H1 (cell line): ENCODE measurements at regions not wholly inside any gene's neighbourhood (a gene's known extent, or its start where the extent isn't known, plus 50 kb on each side); places are given as distances from the start of the nearest gene placed in this dataset.

Experiments used
- CTCF ChIA-PET: fragments of 300-600 bp; sonication (Branson Sonifier 250); formaldehyde crosslinking; loops from one replicate; lab custom pipeline; 2021; ENCODE audit not compliant: partially characterized antibody; lab: Charles Lee
- POLR2A ChIA-PET: fragments of 300-600 bp; sonication (Branson Sonifier 250); formaldehyde crosslinking; loops from one replicate; lab custom pipeline; 2021; ENCODE audit warnings: inconsistent platforms; ENCODE audit not compliant: partially characterized antibody; lab: Charles Lee
- DNase-seq, 2 experiments: peaks; one replicate each; pipeline versions ENCODE4 v3.0.0 to v3.0.0-alpha.2; 2010 to 2022; ENCODE audit warnings: low spot score in 2 of 2, low read depth in 1 of 2, mixed read lengths in 1 of 2
- FAIRE-seq: peaks from 2 replicates; lab custom pipeline; 2011; peaks lifted over from hg19 to GRCh38; lab: Jason Lieb, UNC
- H2AFZ ChIP-seq: 2 replicates; pipeline ENCODE4 v1.8.1; 2012; ENCODE audit warnings: low read length, inconsistent platforms
- H2AK5ac ChIP-seq: 2 replicates; pipeline ENCODE4 v1.6.1; 2013; ENCODE audit warnings: low read depth, low read length
- H2BK120ac ChIP-seq: replicated peaks from 2 replicates; pipeline ENCODE3; 2013; ENCODE audit warnings: low read depth, low read length, inconsistent platforms
- H2BK12ac ChIP-seq: 2 replicates; pipeline ENCODE4 v1.6.1; 2013; ENCODE audit warnings: low read depth, low read length
- H2BK15ac ChIP-seq: 2 replicates; pipeline ENCODE4 v1.6.1; 2013; ENCODE audit warnings: low read length
- H2BK20ac ChIP-seq: 2 replicates; pipeline ENCODE4 v1.6.1; 2013; ENCODE audit warnings: low read length
- H2BK5ac ChIP-seq: 2 replicates; pipeline ENCODE4 v1.6.1; 2013; ENCODE audit warnings: low read depth, low read length
- H3K14ac ChIP-seq: 2 replicates; pipeline ENCODE4 v1.6.1; 2013; ENCODE audit warnings: inconsistent platforms; ENCODE audit not compliant: insufficient read length
- H3K18ac ChIP-seq: 2 replicates; pipeline ENCODE4 v1.6.1; 2013; ENCODE audit warnings: low read length; ENCODE audit errors: extremely low read depth
- H3K23ac ChIP-seq: 2 replicates; pipeline ENCODE4 v1.6.1; 2013; ENCODE audit warnings: inconsistent platforms; ENCODE audit not compliant: insufficient read length
- H3K23me2 ChIP-seq: 2 replicates; pipeline ENCODE4 v1.6.1; 2013; ENCODE audit warnings: low read depth, low read length
- H3K27ac ChIP-seq: 2 replicates; pipeline ENCODE4 v1.6.1; 2011; ENCODE audit warnings: low read depth, low read length, inconsistent platforms
- H3K27me3 ChIP-seq, 4 experiments: replicated peaks in 1 of 4; 1 replicate in 1 of 4; 2 replicates in 3 of 4; pipeline versions ENCODE4 v1.6.1 to v1.8.1; 2011 to 2013; ENCODE audit warnings: low read length in 3 of 4, mild to moderate bottlenecking in 3 of 4, inconsistent platforms in 2 of 4, mixed read lengths in 2 of 4, moderate library complexity in 1 of 4; ENCODE audit not compliant: control insufficient read depth in 3 of 4, insufficient read depth in 3 of 4; ENCODE audit errors: extremely low read depth in 1 of 4
- H3K36me3 ChIP-seq, 4 experiments: 2 replicates each; pipeline versions ENCODE4 v1.6.1 to v1.8.1; 2011 to 2013; ENCODE audit warnings: mild to moderate bottlenecking in 4 of 4, low read length in 3 of 4, moderate library complexity in 2 of 4, control low read depth in 1 of 4, inconsistent platforms in 1 of 4; ENCODE audit not compliant: insufficient read depth in 4 of 4, control insufficient read depth in 2 of 4
- H3K4ac ChIP-seq: replicated peaks from 2 replicates; pipeline ENCODE3; 2013; ENCODE audit warnings: low read length, low read depth, mixed read lengths, inconsistent platforms; ENCODE audit not compliant: insufficient read length
- H3K4me1 ChIP-seq, 4 experiments: replicated peaks in 1 of 4; 1 replicate in 1 of 4; 2 replicates in 3 of 4; pipeline versions ENCODE4 v1.6.1 to v1.8.1; 2011 to 2013; ENCODE audit warnings: low read length in 3 of 4, inconsistent platforms in 2 of 4, mixed read lengths in 1 of 4; ENCODE audit not compliant: insufficient read depth in 4 of 4, control insufficient read depth in 3 of 4
- H3K4me2 ChIP-seq, 2 experiments: 2 replicates each; pipeline versions ENCODE4 v1.6.1 to v1.8.1; 2011 to 2013; ENCODE audit warnings: low read depth in 2 of 2, low read length in 2 of 2, control low read depth in 1 of 2, inconsistent platforms in 1 of 2, mild to moderate bottlenecking in 1 of 2; ENCODE audit not compliant: insufficient read depth in 1 of 2
- H3K4me3 ChIP-seq, 4 experiments: fragments of 200-600, 300-600 bp in 1 of 4; sonication (generic), shearing (Covaris generic), sonication (Bioruptor Twin) in 1 of 4; 2 replicates each; pipeline versions ENCODE4 v1.5.1 to v1.8.1; 2011 to 2016; ENCODE audit warnings: low read length in 4 of 4, low read depth in 3 of 4, control low read depth in 2 of 4, inconsistent platforms in 2 of 4, mild to moderate bottlenecking in 2 of 4, mixed read lengths in 1 of 4, moderate library complexity in 1 of 4; ENCODE audit not compliant: insufficient read depth in 2 of 4; ENCODE audit errors: extremely low read depth in 1 of 4
- H3K56ac ChIP-seq: replicated peaks from 2 replicates; pipeline ENCODE3; 2013; ENCODE audit warnings: low read depth, mild to moderate bottlenecking, mixed read lengths, low read length, inconsistent platforms; ENCODE audit not compliant: insufficient read length
- H3K79me1 ChIP-seq: 2 replicates; pipeline ENCODE4 v1.6.1; 2013; ENCODE audit warnings: low read depth, low read length, control low read depth
- H3K79me2 ChIP-seq, 2 experiments: 2 replicates each; pipeline versions ENCODE4 v1.6.1 to v1.8.1; 2012 to 2013; ENCODE audit warnings: low read length in 2 of 2, mild to moderate bottlenecking in 2 of 2, inconsistent platforms in 1 of 2; ENCODE audit not compliant: insufficient read depth in 2 of 2, control insufficient read depth in 1 of 2
- H3K9ac ChIP-seq, 4 experiments: replicated peaks in 1 of 4; 1 replicate in 1 of 4; 2 replicates in 3 of 4; pipeline versions ENCODE4 v1.6.1 to v1.8.1; 2011 to 2013; ENCODE audit warnings: low read depth in 3 of 4, low read length in 3 of 4, control low read depth in 2 of 4, mild to moderate bottlenecking in 2 of 4, moderate library complexity in 2 of 4, inconsistent platforms in 1 of 4; ENCODE audit errors: extremely low read depth in 1 of 4
- H3K9me3 ChIP-seq, 2 experiments: 2 replicates each; pipeline versions ENCODE4 v1.6.1 to v1.8.1; 2012 to 2013; ENCODE audit warnings: mild to moderate bottlenecking in 2 of 2, moderate library complexity in 2 of 2, control low read depth in 1 of 2, inconsistent platforms in 1 of 2, low read depth in 1 of 2, low read length in 1 of 2, mixed read lengths in 1 of 2; ENCODE audit not compliant: insufficient read depth in 2 of 2
- H4K20me1 ChIP-seq, 2 experiments: replicated peaks in 1 of 2; 2 replicates each; pipeline versions ENCODE3 to v1.8.1; 2011 to 2013; ENCODE audit warnings: inconsistent platforms in 2 of 2, low read length in 2 of 2, mild to moderate bottlenecking in 1 of 2; ENCODE audit not compliant: insufficient read depth in 2 of 2, control insufficient read depth in 1 of 2
- H4K5ac ChIP-seq: 2 replicates; pipeline ENCODE4 v1.6.1; 2013; ENCODE audit warnings: low read length, low read depth, mixed read lengths, inconsistent platforms; ENCODE audit not compliant: insufficient read length
- H4K8ac ChIP-seq: 2 replicates; pipeline ENCODE4 v1.8.0; 2013; ENCODE audit warnings: mild to moderate bottlenecking, moderate library complexity, low read length, inconsistent platforms; ENCODE audit not compliant: insufficient read depth; ENCODE audit errors: extremely low read depth
- H4K91ac ChIP-seq: replicated peaks from 2 replicates; pipeline ENCODE3; 2013; ENCODE audit warnings: low read length, mixed read lengths, inconsistent platforms; ENCODE audit not compliant: insufficient read length
- RBBP5 ChIP-seq: IDR thresholded peaks from 2 replicates; pipeline ENCODE4 v1.7.1; 2012; ENCODE audit warnings: low read depth, mild to moderate bottlenecking, inconsistent platforms, low read length, moderate library complexity, borderline replicate concordance

GRCh38 chr14:62110941-62111340 is 348.7 kb downstream of the SNAPC1 start:
- no peak overlapping the region for H4K8ac ChIP-seq
- H2BK20ac ChIP-seq, result no peak overlapping the region
- DNase-seq, result no peak
- no peak overlapping the region for H2AK5ac ChIP-seq
- H3K79me2 ChIP-seq, result no peaks in the 10 kb centered on the region
- no peak overlapping the region for H3K4me2 ChIP-seq
- H3K9ac ChIP-seq, result no peak overlapping the region
- no peak overlapping the region for H3K18ac ChIP-seq
- no peak overlapping the region for H2BK12ac ChIP-seq
- peaks cover 0 to 5% (median under 1%) of the 10 kb centered on the region in 4 experiments; a peak in 2 of 7 replicates for H3K27me3 ChIP-seq
- no peaks in the 10 kb centered on the region for H3K23me2 ChIP-seq
- no peaks in the 10 kb centered on the region for H3K36me3 ChIP-seq
- H2BK15ac ChIP-seq, result no peak overlapping the region
- CTCF ChIA-PET, result interaction anchor here (0.6 to 1.3 kb wide), 2 partner anchors 15 to 99 kb away, joined by 3 to 6 read pairs; no protein-coding TSS in a partner anchor
- no peak overlapping the region for H2BK120ac ChIP-seq
- no peak overlapping the region for H3K56ac ChIP-seq
- TF ChIP-seq RBBP5, result no peak
- POLR2A ChIA-PET, result no interaction called here
- no peak overlapping the region for H2BK5ac ChIP-seq
- no peaks in the 10 kb centered on the region for H3K4me1 ChIP-seq
- H3K14ac ChIP-seq, result no peak overlapping the region
- H3K4me3 ChIP-seq, result no peak overlapping the region
- H3K23ac ChIP-seq, result no peak overlapping the region
- no peaks in the 10 kb centered on the region for H4K20me1 ChIP-seq
- H3K4ac ChIP-seq, result no peak overlapping the region
- no peak overlapping the region for H3K27ac ChIP-seq
- H3K9me3 ChIP-seq, result no peaks in the 10 kb centered on the region; a peak in 1 of 4 replicates
- no peak overlapping the region for H2AFZ ChIP-seq
- FAIRE-seq, result no peak
- H3K79me1 ChIP-seq, result no peaks in the 10 kb centered on the region
- H4K5ac ChIP-seq, result no peak overlapping the region
- H4K91ac ChIP-seq, result no peak overlapping the region
